ENCODE measurements at regions not wholly inside any gene's neighbourhood (a gene's known extent, or its start where the extent isn't known, plus 50 kb on each side); places are given as distances from the start of the nearest gene placed in this dataset.

GRCh38 chr14:86462193-86462753, 932.3 kb downstream of the FLRT2 start:
- Histone ChIP-seq H2BK120ac (ENCODE audit: low read depth, low read length) (no peak overlapping the region; the same call in 1 of the 2 replicates), H4K5ac (ENCODE audit: low read depth, low read length) (no peak overlapping the region), H3K14ac (replicated peaks; ENCODE audit: low read depth, low read length) (no peak overlapping the region), H2BK20ac (ENCODE audit: low read depth, low read length) (no peak overlapping the region), H3K27ac (ENCODE audit: insufficient read depth, low read length) (no peak overlapping the region), H3K4ac (ENCODE audit: low read depth, low read length) (no peak overlapping the region), H4K20me1 (ENCODE audit: insufficient read depth, low read length) (no peaks in the 10 kb centered on the region), H3K23ac (ENCODE audit: low read depth, low read length) (no peak overlapping the region), H3K27me3 (ENCODE audit: control insufficient read depth, insufficient read depth, low read length) (no peaks in the 10 kb centered on the region), H3K4me2 (ENCODE audit: low read depth, low read length) (no peak overlapping the region), H3K4me1 (ENCODE audit: control insufficient read depth, insufficient read depth, low read length) (no peaks in the 10 kb centered on the region), H2BK15ac (ENCODE audit: low read depth, low read length) (no peak overlapping the region), H3K9ac (ENCODE audit: low read depth, low read length) (no peak overlapping the region), H2AK5ac (ENCODE audit: low read depth, low read length) (no peak overlapping the region), H3K9me3 (ENCODE audit: control insufficient read depth, insufficient read depth, low read length) (no peaks in the 10 kb centered on the region), H3K4me3 (ENCODE audit: insufficient read depth, low read depth, low read length) (no peak overlapping the region), H4K8ac (ENCODE audit: low read depth in 2 of 2, low read length in 2 of 2) (no peak overlapping the region), H3K79me1 (ENCODE audit: low read depth in 1 of 2, low read length in 2 of 2) (no peaks in the 10 kb centered on the region), H3K36me3 (ENCODE audit: control insufficient read depth, insufficient read depth, low read length) (no peaks in the 10 kb centered on the region), H3K18ac (ENCODE audit: low read depth, low read length) (no peak overlapping the region), H3K56ac (ENCODE audit: extremely low read depth, insufficient read depth, low read length) (no peak overlapping the region), H4K91ac (ENCODE audit: insufficient read depth, low read depth, low read length) (no peak overlapping the region), H2AK9ac (replicated peaks; ENCODE audit: low read depth, low read length, poor library complexity) (no peak overlapping the region), H3K9me1 (ENCODE audit: insufficient read depth, low read length) (no peaks in the 10 kb centered on the region), H2BK5ac (ENCODE audit: low read depth, low read length, poor library complexity, severe bottlenecking) (no peak overlapping the region), H2AFZ (replicated peaks; ENCODE audit: low read length, poor library complexity) (no peak overlapping the region)
- peak; percentile 30; the same call in 1 of the 2 replicates for TF ChIP-seq SMC3 (IDR thresholded peaks at IDR 0.05; ENCODE audit: low read depth, low read length)
- TF ChIP-seq POLR2A (IDR thresholded peaks at IDR 0.05; ENCODE audit: low read depth, low read length), result no peak
- TF ChIP-seq CTCF (conservative IDR thresholded peaks at IDR 0.05; ENCODE audit: low read depth, low read length), result peak; percentile 42
- TF ChIP-seq RAD21 (IDR thresholded peaks at IDR 0.05; ENCODE audit: low read length), result peak; percentile 47
- ChIA-PET CTCF (interaction anchor here (1.8 kb wide), 1 partner anchor 14 kb away, joined by 5 read pairs; no protein-coding TSS in a partner anchor), POLR2A (ENCODE audit: unreplicated experiment) (no interaction called here)
- ATAC-seq (ENCODE audit: low read depth) (no peak), DNase-seq (peak; percentile 30)
- in situ Hi-C loops (cut with MboI; ENCODE audit: low sequenced_read_pairs) (no loop called here), dilution Hi-C loops (cut with HindIII; ENCODE audit: low sequenced_read_pairs, unreplicated experiment) (no loop called here), intact Hi-C loops (cut with micrococcal nuclease) (loop anchor here (5.0 kb wide), 1 partner anchor 450 kb away; no protein-coding TSS in a partner anchor)
- BruUV-seq (replicated peaks), result no TSS peak
- no CpG with 5 or more reads among the region's 1 CpG for WGBS, 2 experiments (ENCODE audit: extremely low coverage in 2 of 2, insufficient read length in 1 of 2)

Measured in IMR-90 (cell line).